Limb (tissue), 2 donors: ENCODE measurements at regions not wholly inside any gene's neighbourhood (a gene's known extent, or its start where the extent isn't known, plus 50 kb on each side); places are given as distances from the start of the nearest gene placed in this dataset.
"Not testable (repeated sequence)": the region's sequence is repeated elsewhere in the genome, so short reads cannot be mapped to it uniquely, and the experiment has no call there.

Source experiments
- DNase-seq, 2 donors: peaks; one replicate each; pipeline ENCODE4 v3.0.0-alpha.2; 2016; ENCODE audit errors: extremely low spot score in 2 of 2

GRCh38 chr7:67900456-67900855 lies 903.8 kb downstream of the TYW1 start:
- DNase-seq, result no peak

GRCh38 chr7:67901808-67902480 lies 905.3 kb downstream of the TYW1 start:
- DNase-seq, result peak in 1 of 2 donors; percentile 25

- no peak for DNase-seq
These were observed 911.2 kb downstream of the TYW1 start for GRCh38 chr7:67907792-67908191.

- no peak for DNase-seq
These were observed 915.8 kb downstream of the TYW1 start for GRCh38 chr7:67912437-67912836.

GRCh38 chr7:67913604-67914003 lies 917.0 kb downstream of the TYW1 start:
- DNase-seq, result no peak

GRCh38 chr7:67916111-67916510 lies 919.5 kb downstream of the TYW1 start:
- not testable (repeated sequence) for DNase-seq

- peak in 1 of 2 donors; percentile 29 for DNase-seq
These were observed 920.2 kb downstream of the TYW1 start for GRCh38 chr7:67916571-67917436.

- DNase-seq, result no peak
These were observed 920.8 kb downstream of the TYW1 start for GRCh38 chr7:67917437-67917755.

- DNase-seq, result no peak
These were observed 921.5 kb downstream of the TYW1 start for GRCh38 chr7:67918158-67918557.

- DNase-seq, result no peak
These were observed 926.7 kb downstream of the TYW1 start for GRCh38 chr7:67923286-67923685.

- DNase-seq, result no peak
These were observed 931.5 kb downstream of the TYW1 start for GRCh38 chr7:67928141-67928540.

GRCh38 chr7:67936447-67936846 lies 939.8 kb downstream of the TYW1 start:
- DNase-seq, result not testable (repeated sequence)

GRCh38 chr7:67940400-67940799 lies 943.8 kb downstream of the TYW1 start:
- no peak for DNase-seq

- DNase-seq, result no peak
These were observed 950.6 kb downstream of the TYW1 start for GRCh38 chr7:67947191-67947590.

GRCh38 chr7:67947646-67948045 lies 951.0 kb downstream of the TYW1 start:
- no peak for DNase-seq

- no peak for DNase-seq
These were observed 953.9 kb downstream of the TYW1 start for GRCh38 chr7:67950321-67951083.

GRCh38 chr7:67955061-67955460 lies 958.4 kb downstream of the TYW1 start:
- DNase-seq, result peak; percentile 32 to 42

- no peak for DNase-seq
These were observed 966.2 kb downstream of the TYW1 start for GRCh38 chr7:67962863-67963262.

- no peak for DNase-seq
These were observed 979.9 kb downstream of the TYW1 start for GRCh38 chr7:67976490-67976889.

- peak in 1 of 2 donors; percentile 13 for DNase-seq
These were observed 986.9 kb downstream of the TYW1 start for GRCh38 chr7:67983486-67983885.

- DNase-seq, result no peak
These were observed 987.7 kb downstream of the TYW1 start for GRCh38 chr7:67984326-67984725.

- DNase-seq, result no peak
These were observed 992.5 kb downstream of the TYW1 start for GRCh38 chr7:67989142-67989541.
